GM21390 (cell line): ENCODE measurements at regions not wholly inside any gene's neighbourhood (a gene's known extent, or its start where the extent isn't known, plus 50 kb on each side); places are given as distances from the start of the nearest gene placed in this dataset.

Experiments used
- ATAC-seq: cut with Tn5 transposase; IDR thresholded peaks from one replicate; pipeline ENCODE4 v1.9.1; 2021; ENCODE audit not compliant: unreplicated experiment

DNA sequence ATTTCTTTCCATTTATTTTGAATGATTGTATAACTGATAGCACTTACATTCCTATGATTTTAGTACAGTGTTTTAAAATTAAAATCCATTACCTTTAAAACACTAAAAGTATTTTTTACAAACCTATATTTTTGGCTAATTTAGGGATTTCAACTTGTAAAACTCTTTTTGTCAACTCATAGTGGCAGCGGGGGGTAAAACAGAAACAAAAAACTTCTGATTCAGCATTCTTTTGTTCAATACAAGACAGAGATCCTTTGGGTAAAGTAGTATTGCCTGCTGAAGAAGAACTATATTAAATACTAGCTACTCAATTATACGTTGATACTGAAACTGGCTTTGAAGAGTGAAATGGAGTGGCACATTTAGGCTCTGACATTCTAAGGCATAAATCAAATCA is 437.4 kb upstream of the CDH19 start:
- no peak for ATAC-seq

DNA sequence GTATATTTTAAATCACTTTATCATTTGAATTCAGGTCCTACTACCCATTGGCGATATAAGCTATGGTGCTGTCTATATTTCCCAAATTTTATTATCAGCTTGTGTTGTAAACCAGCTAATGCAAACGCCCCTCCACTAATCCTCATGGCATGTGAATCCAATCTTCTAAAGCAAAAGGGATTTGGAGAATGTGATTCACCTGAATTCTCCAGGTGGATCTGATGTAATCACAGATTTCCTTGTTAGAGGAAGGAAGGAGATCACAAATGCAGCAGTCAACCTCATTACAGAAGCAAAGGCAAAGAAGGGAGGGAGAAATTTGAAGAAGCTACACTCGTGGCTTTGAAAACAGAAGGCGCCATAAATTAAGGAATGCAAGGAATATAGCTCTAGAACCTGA is 431.1 kb upstream of the CDH19 start:
- no peak for ATAC-seq

GRCh38 chr18:67023059-67023458 is 419.2 kb upstream of the CDH19 start:
- ATAC-seq: no peak

DNA sequence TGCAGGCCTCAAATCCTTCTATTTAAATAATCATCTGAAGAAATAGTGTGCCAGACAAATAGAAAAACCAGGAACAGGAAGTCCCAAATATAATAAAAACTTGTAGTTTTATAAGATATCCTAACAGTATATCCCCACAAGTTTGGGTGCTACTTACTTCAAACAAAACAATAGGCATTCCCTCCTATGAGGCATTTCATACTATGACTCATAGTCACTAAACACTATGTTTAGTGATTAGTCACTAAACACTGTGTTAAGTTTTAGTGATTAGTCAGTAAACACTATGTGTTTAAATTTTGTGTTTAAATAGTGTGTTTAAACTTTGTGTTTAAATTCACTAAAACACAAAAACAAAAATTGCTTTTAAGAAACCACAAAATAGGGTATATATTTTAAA is 407.0 kb upstream of the CDH19 start:
- no peak for ATAC-seq

GRCh38 chr18:67007999-67008398 is 404.1 kb upstream of the CDH19 start:
- no peak for ATAC-seq

DNA sequence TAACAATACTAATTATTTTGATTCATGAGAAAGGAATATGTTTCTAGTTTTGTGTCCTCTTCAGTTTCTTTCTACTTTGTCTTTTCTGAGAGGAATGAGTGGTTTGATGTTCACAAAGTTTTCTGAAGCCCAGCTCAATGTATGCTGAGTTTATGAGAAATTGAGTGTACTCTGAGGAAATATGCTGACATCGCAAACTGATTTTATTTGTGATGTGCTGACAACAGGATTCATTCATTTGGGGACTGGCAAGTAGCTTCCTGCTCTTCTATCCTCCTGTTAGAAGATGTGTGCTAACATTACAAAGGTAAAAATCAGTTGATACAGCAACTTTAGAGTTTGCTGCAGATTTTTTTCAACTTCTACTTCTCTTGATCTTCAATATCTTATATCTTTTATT is 403.2 kb upstream of the CDH19 start:
- no peak for ATAC-seq

GRCh38 chr18:67001052-67001451 is 397.2 kb upstream of the CDH19 start:
- no peak for ATAC-seq

GRCh38 chr18:66999003-66999402 is 395.1 kb upstream of the CDH19 start:
- no peak for ATAC-seq

DNA sequence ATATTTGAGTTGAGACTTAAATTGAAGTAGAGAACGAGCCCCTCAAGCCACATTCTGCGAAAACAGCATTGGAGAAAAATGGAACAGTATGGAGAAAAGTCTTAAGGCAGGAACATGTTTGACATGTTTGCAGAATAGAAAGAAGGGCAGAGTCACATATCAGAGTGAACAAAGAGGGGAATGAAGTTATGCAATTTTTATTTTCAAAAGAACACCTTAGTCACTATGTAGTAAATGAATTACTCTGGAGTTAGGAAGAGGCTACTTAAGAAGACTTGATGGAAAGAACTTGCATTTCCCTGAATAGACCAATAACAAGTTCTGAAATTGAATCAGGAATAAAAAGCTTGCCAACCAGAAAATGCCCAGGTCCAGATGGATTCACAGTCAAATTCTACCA is 391.4 kb upstream of the CDH19 start:
- no peak for ATAC-seq

GRCh38 chr18:66994790-66995189 is 390.9 kb upstream of the CDH19 start:
- ATAC-seq: no peak

- no peak for ATAC-seq
Observed at GRCh38 chr18:66993492-66993891, 389.6 kb upstream of the CDH19 start.

DNA sequence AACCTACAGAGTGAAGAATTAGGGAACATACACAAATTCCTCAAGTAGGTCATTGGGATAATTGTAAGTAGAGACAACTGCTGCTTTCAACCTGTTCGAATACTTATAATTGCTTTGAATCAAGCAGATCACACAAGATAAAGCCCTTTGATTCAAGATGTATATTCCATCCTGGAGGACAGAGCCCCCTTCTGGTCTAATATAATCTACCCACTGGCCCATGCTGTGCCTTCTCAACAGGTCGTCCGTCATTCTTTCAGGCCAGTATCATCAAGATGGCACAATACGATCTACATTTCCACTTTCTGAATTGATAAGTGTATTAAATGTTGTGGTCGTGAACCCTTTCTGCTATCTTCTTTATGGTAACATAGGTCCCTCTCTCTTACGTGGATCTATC is 387.0 kb upstream of the CDH19 start:
- ATAC-seq: no peak

- no peak for ATAC-seq
Observed at GRCh38 chr18:66979009-66979408, 375.1 kb upstream of the CDH19 start.

DNA sequence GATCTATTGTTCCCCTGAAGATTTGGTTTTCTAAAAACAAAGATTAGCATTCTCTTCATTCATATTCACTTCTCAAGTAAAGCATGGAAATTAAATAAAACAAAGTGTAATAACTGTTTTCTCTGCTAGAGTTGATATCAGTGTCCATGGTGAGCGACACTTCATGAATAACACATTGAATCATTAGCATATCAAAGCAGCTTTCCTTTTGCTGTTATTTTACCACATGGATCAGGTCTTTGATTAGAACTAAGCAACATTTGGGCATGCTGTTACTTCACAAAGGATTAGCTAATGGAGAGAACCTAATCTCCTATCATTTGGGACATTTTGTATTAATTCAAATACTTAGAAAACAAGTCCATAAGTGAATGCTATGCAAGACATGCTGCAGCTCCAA is 368.8 kb upstream of the CDH19 start:
- ATAC-seq: no peak

DNA sequence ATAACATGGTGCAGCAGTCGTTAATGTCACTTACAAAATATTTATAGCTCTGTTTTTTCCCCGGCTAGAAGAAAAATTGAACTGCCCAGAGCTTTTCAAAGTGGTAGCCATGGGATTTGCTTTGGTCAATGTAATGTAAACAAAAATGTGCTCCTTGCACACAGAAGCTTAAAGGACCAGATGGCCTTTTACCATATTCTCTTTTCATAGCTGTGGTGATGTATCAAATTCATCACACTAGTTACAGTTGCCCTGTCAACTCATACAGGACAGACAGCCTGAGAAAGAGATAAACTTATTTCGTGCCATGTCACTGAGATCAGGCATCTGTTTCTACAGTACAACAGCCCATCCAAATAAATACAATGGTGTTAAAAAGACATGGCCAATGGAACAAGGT is 368.1 kb upstream of the CDH19 start:
- no peak for ATAC-seq

DNA sequence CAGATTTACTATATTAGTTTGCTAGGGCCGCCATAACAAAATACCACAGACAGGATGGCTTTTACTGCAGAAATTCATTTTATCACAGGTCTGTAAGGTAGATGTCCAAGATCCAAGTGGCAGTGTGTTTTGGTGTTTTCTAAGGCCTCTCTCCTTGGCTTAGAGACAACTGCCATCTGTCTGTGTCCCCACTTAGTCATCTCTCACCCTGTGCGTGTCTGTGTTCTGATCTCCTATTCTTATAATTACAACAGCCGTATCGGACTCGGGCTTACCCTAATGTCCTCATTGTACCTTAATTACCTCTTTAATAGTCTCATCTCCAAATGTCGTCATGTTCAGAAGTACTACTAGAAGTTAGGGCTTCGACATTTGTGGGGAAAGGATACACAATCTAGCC is 362.3 kb upstream of the CDH19 start:
- ATAC-seq: no peak

- ATAC-seq: no peak
Observed at GRCh38 chr18:66958309-66958708, 354.4 kb upstream of the CDH19 start.

DNA sequence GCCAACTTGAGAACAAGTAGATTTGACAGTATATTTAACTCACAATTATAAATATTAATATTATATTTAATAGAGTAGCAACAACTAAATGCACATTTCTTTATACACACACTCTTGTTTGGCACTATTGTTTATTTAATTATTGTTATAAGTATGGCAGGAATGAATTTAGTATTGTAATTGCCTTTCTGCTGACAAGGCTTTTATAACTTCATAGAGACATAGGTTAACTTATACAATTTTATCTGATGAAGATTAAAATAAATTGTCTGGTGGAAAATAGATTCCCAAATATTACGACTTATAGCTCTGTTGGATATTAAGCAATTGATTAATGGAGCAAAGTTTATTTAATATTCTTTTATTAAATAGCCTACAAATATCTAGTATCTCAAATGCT is 347.9 kb upstream of the CDH19 start:
- ATAC-seq: no peak

DNA sequence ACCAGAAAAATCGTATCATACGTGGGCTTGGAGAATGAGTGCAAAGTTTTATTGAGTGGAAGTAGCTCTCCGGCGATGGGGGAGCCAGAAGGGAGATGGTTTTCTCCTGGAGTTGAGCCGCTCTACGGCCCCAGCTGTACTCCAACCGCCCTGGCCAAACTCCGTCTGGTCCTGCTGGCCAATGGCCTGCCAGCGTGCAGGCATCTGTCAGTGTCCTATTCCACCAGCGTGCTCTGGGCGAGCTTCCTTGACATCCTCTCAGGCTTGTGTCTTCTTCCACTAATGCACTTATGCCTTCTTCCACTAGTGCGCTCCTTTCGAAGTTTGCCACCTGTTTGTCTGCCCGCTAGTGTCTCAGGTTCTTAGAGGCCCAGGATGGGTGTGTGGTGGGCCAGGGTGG is 345.5 kb upstream of the CDH19 start:
- no peak for ATAC-seq

- ATAC-seq: no peak
Observed at GRCh38 chr18:66937546-66937945, 333.7 kb upstream of the CDH19 start.

DNA sequence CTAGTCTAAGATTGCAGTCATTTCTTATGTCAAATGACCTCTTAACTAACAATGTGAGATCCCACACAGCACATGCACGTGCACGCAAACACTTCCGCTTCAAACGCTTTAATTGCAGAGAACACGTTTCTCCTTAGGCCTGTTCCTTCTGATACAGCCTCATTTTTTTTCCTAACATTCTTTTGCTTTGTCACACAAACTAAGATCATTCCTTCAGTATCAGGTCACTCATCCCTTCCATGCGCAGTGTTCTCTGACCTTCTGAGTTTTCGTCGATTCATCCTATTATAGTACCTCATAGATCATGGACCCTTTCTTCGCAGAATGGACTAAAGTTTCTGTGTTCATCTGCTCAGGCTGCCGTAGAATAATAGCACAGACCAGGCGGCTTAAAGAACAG is 327.1 kb upstream of the CDH19 start:
- no peak for ATAC-seq

- no peak for ATAC-seq
Observed at GRCh38 chr18:66916834-66917233, 312.9 kb upstream of the CDH19 start.

DNA sequence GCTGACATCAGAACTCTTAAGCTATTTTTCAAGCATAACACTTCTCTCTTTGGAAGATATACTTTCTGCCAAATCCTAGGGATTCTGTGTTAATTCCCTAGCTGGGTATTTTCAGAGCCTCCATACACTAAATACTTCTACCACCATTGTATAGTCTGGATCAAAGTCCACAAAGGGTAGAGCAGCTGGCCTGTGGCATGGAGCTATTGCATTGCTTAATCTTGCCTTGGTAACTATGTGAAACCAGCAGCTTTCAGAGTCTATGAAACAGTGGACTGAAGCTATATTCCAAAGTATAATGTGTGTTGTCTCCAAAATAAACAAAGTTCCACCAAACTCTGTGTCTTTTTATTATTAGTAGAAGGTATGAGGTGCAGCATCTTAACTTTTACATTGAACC is 296.9 kb upstream of the CDH19 start:
- ATAC-seq: no peak

- ATAC-seq: no peak
Observed at GRCh38 chr18:66895631-66896030, 291.7 kb upstream of the CDH19 start.
